ENCODE measurements at regions not wholly inside any gene's neighbourhood (a gene's known extent, or its start where the extent isn't known, plus 50 kb on each side); places are given as distances from the start of the nearest gene placed in this dataset.

DNA sequence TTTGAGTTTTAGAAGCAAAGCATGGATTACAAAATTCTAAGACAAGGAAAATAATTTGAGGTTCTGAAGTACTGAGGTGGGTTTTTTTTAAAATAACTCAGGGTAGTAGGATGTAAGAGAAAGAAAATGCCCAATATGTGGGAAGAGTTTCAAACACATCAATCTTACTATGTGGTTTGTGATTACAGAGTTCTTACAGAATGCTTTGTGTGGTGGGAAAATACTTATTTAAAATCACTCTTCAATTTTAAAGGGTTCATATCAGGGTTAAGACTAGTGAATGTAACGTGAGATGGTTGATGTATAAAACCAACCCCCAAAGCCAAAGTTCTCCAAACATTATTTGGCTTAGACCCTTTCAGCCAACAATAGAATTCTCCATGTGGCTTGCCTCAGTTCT lies 173.5 kb downstream of the UBE2E3 start:
- TF ChIP-seq, protein P1, sequence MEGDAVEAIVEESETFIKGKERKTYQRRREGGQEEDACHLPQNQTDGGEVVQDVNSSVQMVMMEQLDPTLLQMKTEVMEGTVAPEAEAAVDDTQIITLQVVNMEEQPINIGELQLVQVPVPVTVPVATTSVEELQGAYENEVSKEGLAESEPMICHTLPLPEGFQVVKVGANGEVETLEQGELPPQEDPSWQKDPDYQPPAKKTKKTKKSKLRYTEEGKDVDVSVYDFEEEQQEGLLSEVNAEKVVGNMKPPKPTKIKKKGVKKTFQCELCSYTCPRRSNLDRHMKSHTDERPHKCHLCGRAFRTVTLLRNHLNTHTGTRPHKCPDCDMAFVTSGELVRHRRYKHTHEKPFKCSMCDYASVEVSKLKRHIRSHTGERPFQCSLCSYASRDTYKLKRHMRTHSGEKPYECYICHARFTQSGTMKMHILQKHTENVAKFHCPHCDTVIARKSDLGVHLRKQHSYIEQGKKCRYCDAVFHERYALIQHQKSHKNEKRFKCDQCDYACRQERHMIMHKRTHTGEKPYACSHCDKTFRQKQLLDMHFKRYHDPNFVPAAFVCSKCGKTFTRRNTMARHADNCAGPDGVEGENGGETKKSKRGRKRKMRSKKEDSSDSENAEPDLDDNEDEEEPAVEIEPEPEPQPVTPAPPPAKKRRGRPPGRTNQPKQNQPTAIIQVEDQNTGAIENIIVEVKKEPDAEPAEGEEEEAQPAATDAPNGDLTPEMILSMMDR (IDR thresholded peaks at IDR 0.05): no peak
- TF ChIP-seq POLR2A (IDR thresholded peaks at IDR 0.05): no peak

Measured in heart left ventricle (tissue), 13 donors.